ENCODE measurements at regions not wholly inside any gene's neighbourhood (a gene's known extent, or its start where the extent isn't known, plus 50 kb on each side); places are given as distances from the start of the nearest gene placed in this dataset.

DNA sequence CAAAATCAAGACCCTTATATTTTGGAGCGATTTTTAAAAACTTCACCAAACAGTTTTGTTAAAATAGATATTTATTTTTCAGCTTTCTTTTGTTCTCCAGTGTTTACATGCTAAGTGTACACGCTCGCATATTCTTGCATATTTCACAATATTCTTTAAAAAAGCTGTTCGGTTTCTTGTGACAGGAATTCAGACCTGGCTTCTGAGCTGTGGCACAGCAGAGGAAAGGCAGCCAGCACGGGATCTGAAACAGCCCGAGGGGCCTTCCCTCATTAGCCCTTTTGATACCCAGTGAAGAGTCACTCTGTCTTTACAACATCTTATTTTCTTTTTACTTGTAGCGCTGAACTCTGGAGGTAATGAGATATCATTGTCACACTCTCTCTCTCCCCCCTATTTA lies 234.0 kb downstream of the B3GLCT start:
- H3K36me3 Mint-ChIP-seq (ENCODE audit: unreplicated experiment) = no peaks in the 10 kb centered on the region
- DNase-seq (ENCODE audit: extremely low spot score, unreplicated experiment) = no peak
- H3K4me1 Mint-ChIP-seq (ENCODE audit: unreplicated experiment) = no peaks in the 10 kb centered on the region
- peaks cover 57% of the 10 kb centered on the region for H3K27me3 Mint-ChIP-seq (ENCODE audit: unreplicated experiment)
- H3K27ac Mint-ChIP-seq (ENCODE audit: unreplicated experiment) = no peak overlapping the region
- no peak overlapping the region for H3K4me3 Mint-ChIP-seq (ENCODE audit: unreplicated experiment)
- TF ChIP-seq, protein P1, sequence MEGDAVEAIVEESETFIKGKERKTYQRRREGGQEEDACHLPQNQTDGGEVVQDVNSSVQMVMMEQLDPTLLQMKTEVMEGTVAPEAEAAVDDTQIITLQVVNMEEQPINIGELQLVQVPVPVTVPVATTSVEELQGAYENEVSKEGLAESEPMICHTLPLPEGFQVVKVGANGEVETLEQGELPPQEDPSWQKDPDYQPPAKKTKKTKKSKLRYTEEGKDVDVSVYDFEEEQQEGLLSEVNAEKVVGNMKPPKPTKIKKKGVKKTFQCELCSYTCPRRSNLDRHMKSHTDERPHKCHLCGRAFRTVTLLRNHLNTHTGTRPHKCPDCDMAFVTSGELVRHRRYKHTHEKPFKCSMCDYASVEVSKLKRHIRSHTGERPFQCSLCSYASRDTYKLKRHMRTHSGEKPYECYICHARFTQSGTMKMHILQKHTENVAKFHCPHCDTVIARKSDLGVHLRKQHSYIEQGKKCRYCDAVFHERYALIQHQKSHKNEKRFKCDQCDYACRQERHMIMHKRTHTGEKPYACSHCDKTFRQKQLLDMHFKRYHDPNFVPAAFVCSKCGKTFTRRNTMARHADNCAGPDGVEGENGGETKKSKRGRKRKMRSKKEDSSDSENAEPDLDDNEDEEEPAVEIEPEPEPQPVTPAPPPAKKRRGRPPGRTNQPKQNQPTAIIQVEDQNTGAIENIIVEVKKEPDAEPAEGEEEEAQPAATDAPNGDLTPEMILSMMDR (IDR thresholded peaks at IDR 0.05) = no peak
- H3K9me3 Mint-ChIP-seq (ENCODE audit: unreplicated experiment) = no peaks in the 10 kb centered on the region

DNA sequence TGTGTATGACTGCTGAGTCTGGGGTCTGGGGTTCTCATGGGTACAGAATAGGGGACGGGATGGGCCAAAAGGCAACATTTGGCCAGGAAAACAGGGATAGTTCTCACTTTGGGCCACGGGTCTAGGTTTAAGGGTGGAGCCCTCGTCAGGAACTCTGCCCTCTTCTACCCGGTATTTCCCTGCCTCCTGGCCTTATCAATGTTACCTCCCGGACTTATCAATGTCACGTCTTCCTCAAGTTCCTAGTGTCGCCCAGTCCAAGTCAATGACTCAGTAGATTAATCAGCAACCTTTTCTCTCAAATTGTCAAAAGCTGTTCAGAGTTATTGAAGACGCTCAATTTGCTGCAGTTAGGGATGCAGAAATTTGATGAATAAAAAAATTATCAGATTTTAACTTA lies 234.8 kb downstream of the B3GLCT start:
- H3K27me3 Mint-ChIP-seq (ENCODE audit: unreplicated experiment) = peaks cover 55% of the 10 kb centered on the region
- no peaks in the 10 kb centered on the region for H3K36me3 Mint-ChIP-seq (ENCODE audit: unreplicated experiment)
- no peak for DNase-seq (ENCODE audit: extremely low spot score, unreplicated experiment)
- no peaks in the 10 kb centered on the region for H3K4me1 Mint-ChIP-seq (ENCODE audit: unreplicated experiment)
- TF ChIP-seq, protein P1 (IDR thresholded peaks at IDR 0.05) = no peak
- H3K9me3 Mint-ChIP-seq (ENCODE audit: unreplicated experiment) = no peaks in the 10 kb centered on the region
- no peak overlapping the region for H3K4me3 Mint-ChIP-seq (ENCODE audit: unreplicated experiment)
- H3K27ac Mint-ChIP-seq (ENCODE audit: unreplicated experiment) = no peak overlapping the region

DNA sequence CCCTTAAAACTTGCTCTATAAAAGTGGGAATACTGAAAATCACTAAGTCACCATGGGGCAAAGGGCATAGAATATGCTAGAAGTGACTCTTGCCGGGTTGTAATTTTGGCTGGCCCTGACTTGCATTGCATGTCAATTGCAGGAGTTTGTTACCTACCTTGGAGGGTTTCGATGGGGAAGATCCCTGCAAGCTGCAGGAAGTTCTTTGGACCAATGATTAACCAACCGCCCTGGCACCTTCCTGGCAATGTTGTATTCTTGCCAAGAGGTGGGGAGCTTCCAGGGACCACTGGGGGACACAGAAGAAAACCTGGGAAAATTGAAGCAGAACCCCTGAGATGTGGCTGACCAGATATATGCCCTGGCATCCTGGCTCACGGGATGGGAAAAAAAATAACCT lies 235.8 kb downstream of the B3GLCT start:
- TF ChIP-seq, protein P1 (IDR thresholded peaks at IDR 0.05) = no peak

DNA sequence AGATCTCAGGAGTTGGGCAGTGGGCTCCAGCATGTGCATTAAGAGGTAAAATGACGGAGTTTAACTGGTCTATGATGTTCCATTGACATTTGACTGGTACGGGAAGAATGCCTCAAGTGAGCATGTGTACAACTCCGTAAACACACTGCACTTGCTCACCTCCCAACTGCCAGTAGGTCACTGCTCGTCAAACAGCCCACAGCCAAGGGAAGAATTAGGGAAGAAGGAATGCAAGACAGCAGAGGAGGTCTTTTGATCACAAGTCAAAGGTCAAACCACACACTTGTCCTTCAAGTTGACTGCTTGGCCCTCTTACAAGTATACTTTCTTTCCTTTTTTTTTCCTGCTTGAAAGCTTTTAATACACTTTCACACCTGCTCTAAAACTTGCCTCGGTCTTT lies 236.7 kb downstream of the B3GLCT start:
- H3K27me3 Mint-ChIP-seq (ENCODE audit: unreplicated experiment) = peaks cover 54% of the 10 kb centered on the region
- no peaks in the 10 kb centered on the region for H3K9me3 Mint-ChIP-seq (ENCODE audit: unreplicated experiment)
- no peaks in the 10 kb centered on the region for H3K36me3 Mint-ChIP-seq (ENCODE audit: unreplicated experiment)
- no peak overlapping the region for H3K27ac Mint-ChIP-seq (ENCODE audit: unreplicated experiment)
- no peak overlapping the region for H3K4me3 Mint-ChIP-seq (ENCODE audit: unreplicated experiment)
- TF ChIP-seq, protein P1 (IDR thresholded peaks at IDR 0.05) = no peak
- no peaks in the 10 kb centered on the region for H3K4me1 Mint-ChIP-seq (ENCODE audit: unreplicated experiment)
- no peak for DNase-seq (ENCODE audit: extremely low spot score, unreplicated experiment)

More for the DNA sequence above, 235.8 kb downstream of the B3GLCT start:
- Mint-ChIP-seq H3K27me3 (ENCODE audit: unreplicated experiment) (peaks cover 50% of the 10 kb centered on the region), H3K27ac (ENCODE audit: unreplicated experiment) (no peak overlapping the region), H3K4me3 (ENCODE audit: unreplicated experiment) (no peak overlapping the region), H3K4me1 (ENCODE audit: unreplicated experiment) (no peaks in the 10 kb centered on the region), H3K36me3 (ENCODE audit: unreplicated experiment) (no peaks in the 10 kb centered on the region), H3K9me3 (ENCODE audit: unreplicated experiment) (no peaks in the 10 kb centered on the region)
- no peak for DNase-seq (ENCODE audit: extremely low spot score, unreplicated experiment)

DNA sequence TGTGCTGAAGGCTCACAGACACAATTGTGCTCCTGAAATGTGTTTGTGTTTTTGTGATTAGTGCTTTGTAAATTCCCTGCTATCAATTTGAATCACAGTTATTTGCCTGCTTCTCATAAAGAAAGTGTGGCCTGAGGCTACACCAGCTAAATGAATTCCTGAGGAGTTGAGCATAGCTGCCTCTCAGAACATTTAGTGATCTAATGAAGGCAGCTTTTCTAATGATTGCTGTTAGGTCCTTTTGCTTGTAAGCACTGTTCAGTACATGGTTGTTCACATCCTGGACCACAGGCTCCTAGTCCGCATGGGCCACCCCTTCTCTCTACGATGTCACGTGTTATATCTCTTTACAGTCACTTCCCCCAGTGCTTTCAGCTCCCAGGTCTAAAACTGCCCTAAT lies 238.2 kb downstream of the B3GLCT start:
- H3K27ac Mint-ChIP-seq (ENCODE audit: unreplicated experiment) = no peak overlapping the region
- TF ChIP-seq, protein P1 (IDR thresholded peaks at IDR 0.05) = no peak
- no peaks in the 10 kb centered on the region for H3K36me3 Mint-ChIP-seq (ENCODE audit: unreplicated experiment)
- H3K4me3 Mint-ChIP-seq (ENCODE audit: unreplicated experiment) = no peak overlapping the region
- DNase-seq (ENCODE audit: extremely low spot score, unreplicated experiment) = no peak
- no peaks in the 10 kb centered on the region for H3K4me1 Mint-ChIP-seq (ENCODE audit: unreplicated experiment)
- no peaks in the 10 kb centered on the region for H3K9me3 Mint-ChIP-seq (ENCODE audit: unreplicated experiment)
- H3K27me3 Mint-ChIP-seq (ENCODE audit: unreplicated experiment) = peaks cover 54% of the 10 kb centered on the region

Measured in osteocyte (in vitro differentiated cells).